Choroid plexus epithelial cell (primary cell): ENCODE measurements at regions not wholly inside any gene's neighbourhood (a gene's known extent, or its start where the extent isn't known, plus 50 kb on each side); places are given as distances from the start of the nearest gene placed in this dataset.

Source experiments
- DNase-seq: peaks from one replicate; pipeline ENCODE4 v3.0.0-alpha.2; 2010; ENCODE audit warnings: low read depth
- H3K4me3 ChIP-seq: 2 replicates; pipeline ENCODE4 v1.5.1; 2011; ENCODE audit warnings: low read depth, mild to moderate bottlenecking, control low read depth, low read length, moderate library complexity
- TF ChIP-seq, protein P1 (sequence below): conservative IDR thresholded peaks from 2 replicates; pipeline ENCODE4 v1.5.1; 2011; ENCODE audit warnings: low read depth, mild to moderate bottlenecking, control low read depth, inconsistent platforms, low read length, moderate library complexity

DNA sequence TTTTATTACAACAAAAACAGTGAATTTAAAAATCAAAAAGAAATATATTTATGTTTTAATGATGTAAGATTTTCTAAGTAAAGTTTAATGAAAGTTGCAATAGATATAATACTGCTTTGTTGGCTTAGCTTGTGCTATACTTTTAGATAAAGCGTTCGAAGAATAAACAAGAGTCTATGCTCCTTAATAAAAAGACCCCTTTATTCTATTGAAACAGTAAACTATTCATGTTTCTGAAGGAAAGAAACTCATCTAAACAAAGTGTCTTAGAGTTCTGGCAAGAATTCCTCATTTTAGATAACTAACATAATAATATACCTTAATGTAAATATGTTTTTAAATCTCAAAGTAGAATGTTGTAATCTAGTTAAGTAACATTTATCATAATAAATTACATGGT lies 179.0 kb downstream of the RASSF9 start:
- no peak overlapping the region for H3K4me3 ChIP-seq
- TF ChIP-seq, protein P1, sequence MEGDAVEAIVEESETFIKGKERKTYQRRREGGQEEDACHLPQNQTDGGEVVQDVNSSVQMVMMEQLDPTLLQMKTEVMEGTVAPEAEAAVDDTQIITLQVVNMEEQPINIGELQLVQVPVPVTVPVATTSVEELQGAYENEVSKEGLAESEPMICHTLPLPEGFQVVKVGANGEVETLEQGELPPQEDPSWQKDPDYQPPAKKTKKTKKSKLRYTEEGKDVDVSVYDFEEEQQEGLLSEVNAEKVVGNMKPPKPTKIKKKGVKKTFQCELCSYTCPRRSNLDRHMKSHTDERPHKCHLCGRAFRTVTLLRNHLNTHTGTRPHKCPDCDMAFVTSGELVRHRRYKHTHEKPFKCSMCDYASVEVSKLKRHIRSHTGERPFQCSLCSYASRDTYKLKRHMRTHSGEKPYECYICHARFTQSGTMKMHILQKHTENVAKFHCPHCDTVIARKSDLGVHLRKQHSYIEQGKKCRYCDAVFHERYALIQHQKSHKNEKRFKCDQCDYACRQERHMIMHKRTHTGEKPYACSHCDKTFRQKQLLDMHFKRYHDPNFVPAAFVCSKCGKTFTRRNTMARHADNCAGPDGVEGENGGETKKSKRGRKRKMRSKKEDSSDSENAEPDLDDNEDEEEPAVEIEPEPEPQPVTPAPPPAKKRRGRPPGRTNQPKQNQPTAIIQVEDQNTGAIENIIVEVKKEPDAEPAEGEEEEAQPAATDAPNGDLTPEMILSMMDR, result no peak
- DNase-seq, result no peak

DNA sequence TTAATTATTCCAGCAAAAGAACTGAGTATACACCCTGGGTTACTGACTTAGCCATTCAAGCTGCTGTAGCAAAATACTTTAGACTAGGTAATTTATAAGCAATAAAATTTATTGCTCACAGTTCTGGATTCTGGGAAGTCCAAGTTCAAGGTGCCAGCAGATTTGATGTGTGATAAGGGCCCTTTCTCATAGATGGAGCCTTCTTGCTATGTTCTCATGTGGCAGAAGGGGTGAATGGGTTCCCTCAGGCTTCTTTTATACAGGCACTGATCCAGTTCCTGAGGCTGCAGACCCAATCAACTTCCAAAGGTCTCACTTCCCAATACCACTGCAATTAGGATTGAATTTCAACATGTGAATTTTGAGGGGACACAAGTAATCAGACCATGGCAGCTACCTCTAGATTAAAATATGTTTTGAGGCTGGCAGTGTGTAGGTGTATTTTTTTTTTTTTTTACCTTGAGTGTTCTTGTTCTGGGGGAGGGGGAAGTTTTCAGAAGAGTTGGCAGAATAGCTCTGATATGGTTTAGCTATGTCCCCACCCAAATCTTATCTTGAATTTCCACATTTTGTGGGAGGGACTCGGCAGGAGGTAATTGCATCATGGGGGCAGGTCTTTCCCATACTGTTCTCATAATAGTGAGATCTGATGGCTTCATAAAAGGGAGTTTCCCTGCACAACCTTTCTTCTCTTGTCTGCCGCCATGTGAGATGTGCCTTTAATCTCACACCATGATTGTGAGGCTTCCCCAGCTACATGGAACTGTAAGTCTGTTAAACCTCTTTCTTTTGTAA lies 178.2 kb downstream of the RASSF9 start:
- TF ChIP-seq, protein P1, result no peak
- DNase-seq, result no peak

DNA sequence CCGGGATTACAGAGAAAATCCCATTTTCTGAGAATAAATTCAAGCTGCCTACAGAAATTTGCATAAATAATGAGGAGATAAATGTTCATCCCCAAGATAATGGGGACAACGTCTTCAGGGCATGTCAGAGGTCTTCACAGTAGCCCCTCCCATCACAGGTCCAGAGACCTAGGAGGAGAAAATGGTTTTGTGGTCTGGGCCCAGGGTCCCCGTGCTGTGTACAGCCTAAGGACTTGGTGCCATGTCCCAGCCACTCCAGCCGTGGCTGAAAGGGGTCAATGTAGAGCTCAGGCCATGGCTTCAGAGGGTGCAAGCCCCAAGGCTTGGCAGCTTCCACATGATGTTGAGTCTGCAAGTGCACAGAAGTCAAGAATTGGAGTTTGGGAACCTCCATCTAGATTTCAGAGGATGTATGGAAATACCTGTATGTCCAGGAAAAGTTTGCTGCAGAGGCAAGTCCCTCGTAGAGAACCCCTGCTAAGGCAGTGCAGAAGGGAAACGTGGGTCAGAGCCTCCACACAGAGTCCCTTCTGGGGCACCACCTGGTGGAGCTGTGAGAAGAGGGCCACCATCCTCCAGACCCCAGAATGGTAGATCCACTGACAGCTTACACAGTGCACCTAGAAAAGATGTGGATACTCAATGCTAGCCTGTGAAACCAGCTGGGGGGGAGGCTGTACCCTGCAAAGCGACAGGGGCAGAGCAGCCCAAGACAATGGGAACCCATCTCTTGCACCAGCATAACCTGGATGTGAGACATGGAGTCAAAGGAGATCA lies 176.3 kb downstream of the RASSF9 start:
- no peak for DNase-seq
- TF ChIP-seq, protein P1, result no peak
- no peak overlapping the region for H3K4me3 ChIP-seq

More for the DNA sequence above, 178.2 kb downstream of the RASSF9 start:
- H3K4me3 ChIP-seq, result no peak overlapping the region

DNA sequence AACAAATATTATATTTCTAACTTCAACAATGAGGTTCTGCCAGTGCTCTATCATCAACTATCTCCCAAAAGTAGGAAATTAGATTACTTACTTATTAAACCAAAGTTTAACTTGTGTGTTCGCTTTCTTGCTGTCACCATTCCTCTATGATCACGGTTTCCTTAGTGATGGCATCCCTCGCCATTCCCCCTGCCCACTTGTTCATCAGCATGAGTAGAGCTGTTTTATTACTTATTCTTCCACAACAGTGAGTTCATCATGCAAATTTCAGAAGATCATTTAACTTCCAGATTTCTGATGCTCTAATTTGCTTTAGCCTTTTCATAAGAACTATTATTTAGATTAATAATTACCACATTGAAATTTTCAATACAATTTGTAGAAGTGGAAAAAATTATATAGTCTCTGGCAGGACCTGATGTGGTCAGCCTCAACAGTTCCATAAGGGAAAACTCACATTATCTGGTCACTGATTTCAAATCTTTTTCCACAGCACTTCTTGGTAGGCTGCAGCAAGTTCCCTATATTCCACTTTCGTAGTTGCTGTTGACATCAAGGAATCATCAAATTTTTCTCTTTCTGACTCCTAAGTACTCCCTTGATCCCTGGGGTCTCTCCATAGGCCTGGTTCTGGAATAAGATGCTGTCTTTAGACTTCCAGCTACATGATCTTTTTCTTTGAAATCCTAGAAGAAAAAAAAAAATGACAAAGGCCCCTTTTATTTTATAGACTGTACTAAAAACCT lies 174.6 kb downstream of the RASSF9 start:
- TF ChIP-seq, protein P1, result no peak
- no peak overlapping the region for H3K4me3 ChIP-seq
- DNase-seq, result no peak

DNA sequence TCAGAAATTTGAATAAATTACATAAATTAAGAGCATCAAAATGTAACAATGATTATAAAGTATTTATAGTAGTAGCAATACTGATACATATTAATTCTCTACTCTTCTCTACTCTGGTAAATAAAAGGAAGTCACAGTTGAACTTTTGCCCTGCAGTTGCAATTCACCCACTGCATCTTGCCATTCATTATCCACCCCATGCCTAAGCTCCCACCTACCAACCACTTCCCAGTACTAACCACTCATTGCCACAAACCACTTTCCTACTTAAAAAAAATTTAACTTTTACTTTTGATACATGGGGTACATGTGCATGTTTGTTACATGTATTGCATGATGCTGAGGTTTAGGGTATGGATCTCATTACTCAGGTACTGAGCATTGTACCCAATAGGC lies 174.0 kb downstream of the RASSF9 start:
- TF ChIP-seq, protein P1, result no peak
- no peak for DNase-seq
- no peak overlapping the region for H3K4me3 ChIP-seq

DNA sequence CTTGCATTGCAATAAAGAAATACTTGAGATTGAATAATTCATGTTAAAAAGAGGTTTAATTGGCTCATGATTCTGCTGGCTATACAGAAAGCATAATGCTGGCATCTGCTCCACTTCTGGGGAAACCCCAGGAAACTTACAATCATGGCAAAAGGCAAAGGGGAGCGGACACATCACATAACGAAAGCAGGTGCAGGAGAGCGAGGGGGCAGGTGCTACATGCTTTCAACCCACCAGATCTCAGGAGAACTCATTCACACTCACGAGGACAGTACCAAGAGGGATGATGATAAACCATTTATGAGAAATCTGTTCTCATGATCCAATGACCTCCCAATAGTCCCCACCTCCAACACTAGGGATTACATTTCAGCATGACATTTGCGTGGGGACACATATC lies 172.6 kb downstream of the RASSF9 start:
- TF ChIP-seq, protein P1, result no peak
- no peak for DNase-seq
- no peak overlapping the region for H3K4me3 ChIP-seq
